MV-4-11 (cell line): ENCODE measurements at regions not wholly inside any gene's neighbourhood (a gene's known extent, or its start where the extent isn't known, plus 50 kb on each side); places are given as distances from the start of the nearest gene placed in this dataset.

Experiments used
- DNase-seq: peaks from one replicate; lab custom pipeline; 2025; lab: John Stamatoyannopoulos, UW

GRCh38 chr15:94177112-94177511, 54.2 kb upstream of the MCTP2 start:
- DNase-seq: peak; percentile 44

GRCh38 chr15:94175420-94175819, 55.9 kb upstream of the MCTP2 start:
- DNase-seq: no peak

GRCh38 chr15:94174399-94174802, 57.0 kb upstream of the MCTP2 start:
- DNase-seq: peak; percentile 99

GRCh38 chr15:94168250-94168649, 63.1 kb upstream of the MCTP2 start:
- no peak for DNase-seq

- peak; percentile 56 for DNase-seq
These were observed 66.4 kb upstream of the MCTP2 start for GRCh38 chr15:94164971-94165370.

- DNase-seq: peak; percentile 53
These were observed 67.1 kb upstream of the MCTP2 start for GRCh38 chr15:94164202-94164807.

- no peak for DNase-seq
These were observed 68.4 kb upstream of the MCTP2 start for GRCh38 chr15:94162939-94163338.

- DNase-seq: no peak
These were observed 77.1 kb upstream of the MCTP2 start for GRCh38 chr15:94154255-94154654.

GRCh38 chr15:94145046-94145445, 86.3 kb upstream of the MCTP2 start:
- no peak for DNase-seq

- no peak for DNase-seq
These were observed 89.6 kb upstream of the MCTP2 start for GRCh38 chr15:94141802-94142201.

GRCh38 chr15:94135486-94136147, 95.7 kb upstream of the MCTP2 start:
- no peak for DNase-seq

- no peak for DNase-seq
These were observed 99.5 kb upstream of the MCTP2 start for GRCh38 chr15:94131875-94132274.

- no peak for DNase-seq
These were observed 100.9 kb upstream of the MCTP2 start for GRCh38 chr15:94130504-94130903.

- no peak for DNase-seq
These were observed 104.4 kb upstream of the MCTP2 start for GRCh38 chr15:94127006-94127405.

GRCh38 chr15:94125698-94126097, 105.7 kb upstream of the MCTP2 start:
- no peak for DNase-seq

- no peak for DNase-seq
These were observed 106.2 kb upstream of the MCTP2 start for GRCh38 chr15:94125156-94125555.

- no peak for DNase-seq
These were observed 108.8 kb upstream of the MCTP2 start for GRCh38 chr15:94122516-94122915.

- DNase-seq: peak; percentile 80
These were observed 111.2 kb upstream of the MCTP2 start for GRCh38 chr15:94119923-94120775.

- no peak for DNase-seq
These were observed 112.0 kb upstream of the MCTP2 start for GRCh38 chr15:94119298-94119811.

GRCh38 chr15:94110476-94111130, 120.8 kb upstream of the MCTP2 start:
- no peak for DNase-seq

- no peak for DNase-seq
These were observed 123.7 kb upstream of the MCTP2 start for GRCh38 chr15:94107652-94108051.

GRCh38 chr15:94105760-94106159, 125.6 kb upstream of the MCTP2 start:
- no peak for DNase-seq
